Neural progenitor cell (in vitro differentiated cells): ENCODE measurements at regions not wholly inside any gene's neighbourhood (a gene's known extent, or its start where the extent isn't known, plus 50 kb on each side); places are given as distances from the start of the nearest gene placed in this dataset.

Source experiments
- DNase-seq: peaks from one replicate; pipeline ENCODE4 v3.0.0-alpha.2; 2016; ENCODE audit warnings: low spot score
- H2AFZ ChIP-seq: fragments of 200-600 bp; sonication (generic); replicated peaks from 2 replicates; pipeline ENCODE4 v1.6.1; 2016; ENCODE audit warnings: antibody characterized with exemption
- H3F3A ChIP-seq: fragments of 200-600 bp; sonication (generic); 2 replicates; pipeline ENCODE4 v1.6.1; 2016; ENCODE audit warnings: antibody characterized with exemption, low read depth
- H3K27ac ChIP-seq: fragments of 200-600 bp; sonication (generic); 2 replicates; pipeline ENCODE4 v1.5.1; 2016; ENCODE audit warnings: mild to moderate bottlenecking
- H3K27me3 ChIP-seq: fragments of 200-600 bp; sonication (generic); 2 replicates; pipeline ENCODE4 v1.6.1; 2016; ENCODE audit warnings: mild to moderate bottlenecking, moderate library complexity
- H3K36me3 ChIP-seq: fragments of 200-600 bp; sonication (generic); 2 replicates; pipeline ENCODE4 v1.5.1; 2016
- H3K4me1 ChIP-seq: fragments of 200-600 bp; sonication (generic); 2 replicates; pipeline ENCODE4 v1.6.1; 2016; ENCODE audit warnings: mixed run types
- H3K4me2 ChIP-seq: fragments of 200-600 bp; sonication (generic); 2 replicates; pipeline ENCODE4 v1.6.1; 2016
- H3K4me3 ChIP-seq: fragments of 200-600 bp; sonication (generic); 2 replicates; pipeline ENCODE4 v1.5.1; 2016
- H3K79me2 ChIP-seq: fragments of 200-600 bp; sonication (generic); 2 replicates; pipeline ENCODE4 v1.6.1; 2016; ENCODE audit warnings: low read depth
- H3K9ac ChIP-seq: fragments of 200-600 bp; sonication (generic); 2 replicates; pipeline ENCODE4 v1.6.1; 2016
- H3K9me3 ChIP-seq: fragments of 200-600 bp; sonication (generic); 2 replicates; pipeline ENCODE4 v1.5.1; 2016; ENCODE audit warnings: low read depth
- H4K20me1 ChIP-seq: fragments of 200-600 bp; sonication (generic); 2 replicates; pipeline ENCODE4 v1.6.1; 2016; ENCODE audit warnings: low read depth
- H3K27ac Mint-ChIP-seq: 3 replicates; pipeline ENCODE4 v1.8.0; 2021; ENCODE audit warnings: mixed read lengths
- H3K27me3 Mint-ChIP-seq: 2 replicates; pipeline ENCODE4 v1.8.0; 2022; ENCODE audit warnings: low read depth, mild to moderate bottlenecking, inconsistent platforms, moderate library complexity, mixed read lengths; ENCODE audit not compliant: insufficient read depth
- H3K36me3 Mint-ChIP-seq: 3 replicates; pipeline ENCODE4 v1.8.0; 2021; ENCODE audit warnings: mixed read lengths
- H3K4me1 Mint-ChIP-seq: 3 replicates; pipeline ENCODE4 v1.8.0; 2021; ENCODE audit warnings: mixed read lengths
- H3K4me3 Mint-ChIP-seq: 3 replicates; pipeline ENCODE4 v1.8.0; 2021; ENCODE audit warnings: mild to moderate bottlenecking, moderate library complexity, mixed read lengths
- H3K9me3 Mint-ChIP-seq: 3 replicates; pipeline ENCODE4 v1.8.0; 2020; ENCODE audit warnings: mixed read lengths
- CTCF ChIP-seq: fragments of 200-600 bp; sonication (generic); IDR thresholded peaks from 2 replicates; pipeline ENCODE4 v1.5.1; 2017; ENCODE audit warnings: antibody characterized with exemption, mild to moderate bottlenecking
- EZH2 ChIP-seq: fragments of 200-600 bp; sonication (generic); IDR thresholded peaks from 2 replicates; pipeline ENCODE4 v1.6.1; 2017; ENCODE audit warnings: antibody characterized with exemption, mild to moderate bottlenecking, moderate library complexity
- EZH2phosphoT487 ChIP-seq: fragments of 200-600 bp; sonication (generic); IDR thresholded peaks from 2 replicates; pipeline ENCODE4 v1.6.1; 2017; ENCODE audit warnings: antibody characterized with exemption

- no peaks in the 10 kb centered on the region for H3K79me2 ChIP-seq
- no peak overlapping the region for H2AFZ ChIP-seq
- Mint-ChIP-seq H3K27ac (no peak overlapping the region), H3K4me1 (no peaks in the 10 kb centered on the region), H3K36me3 (no peaks in the 10 kb centered on the region), H3K9me3 (peaks cover 4% of the 10 kb centered on the region), H3K4me3 (no peak overlapping the region), H3K27me3 (peaks cover 2% of the 10 kb centered on the region)
- no peaks in the 10 kb centered on the region for H3F3A ChIP-seq
- no peaks in the 10 kb centered on the region for H3K9me3 ChIP-seq
- H3K4me1 ChIP-seq: no peaks in the 10 kb centered on the region
- H3K4me2 ChIP-seq: no peak overlapping the region
- no peak for DNase-seq
- no peaks in the 10 kb centered on the region for H3K36me3 ChIP-seq
- no peaks in the 10 kb centered on the region for H4K20me1 ChIP-seq
- TF ChIP-seq CTCF: no peak
- TF ChIP-seq EZH2phosphoT487: no peak
- TF ChIP-seq EZH2: no peak
- no peak overlapping the region for H3K27ac ChIP-seq
- H3K9ac ChIP-seq: no peak overlapping the region
- no peaks in the 10 kb centered on the region for H3K27me3 ChIP-seq
- H3K4me3 ChIP-seq: no peak overlapping the region
Measured at GRCh38 chr10:32159264-32159663, 103.0 kb upstream of the KIF5B start.

GRCh38 chr10:32156031-32156495 lies 99.8 kb upstream of the KIF5B start:
- H3K4me3 Mint-ChIP-seq: no peak overlapping the region
- Histone ChIP-seq H3K79me2 (no peaks in the 10 kb centered on the region), H3K9ac (no peak overlapping the region), H2AFZ (no peak overlapping the region), H3K9me3 (no peaks in the 10 kb centered on the region), H3K4me1 (no peaks in the 10 kb centered on the region), H3K4me2 (no peak overlapping the region), H3K27ac (no peak overlapping the region), H3K4me3 (no peak overlapping the region), H3K36me3 (no peaks in the 10 kb centered on the region), H3F3A (no peaks in the 10 kb centered on the region), H4K20me1 (no peaks in the 10 kb centered on the region), H3K27me3 (no peaks in the 10 kb centered on the region)
- no peak for DNase-seq
- peaks cover 15% of the 10 kb centered on the region for H3K9me3 Mint-ChIP-seq
- TF ChIP-seq EZH2phosphoT487 (no peak), EZH2 (no peak), CTCF (no peak)
- no peaks in the 10 kb centered on the region for H3K4me1 Mint-ChIP-seq
- H3K36me3 Mint-ChIP-seq: no peaks in the 10 kb centered on the region
- no peak overlapping the region for H3K27ac Mint-ChIP-seq
- peaks cover 2% of the 10 kb centered on the region for H3K27me3 Mint-ChIP-seq

- Histone ChIP-seq H3K4me3 (no peak overlapping the region), H3F3A (no peaks in the 10 kb centered on the region), H3K9ac (no peak overlapping the region), H3K4me2 (no peak overlapping the region), H3K27ac (no peak overlapping the region), H3K79me2 (no peaks in the 10 kb centered on the region), H3K4me1 (no peaks in the 10 kb centered on the region), H3K27me3 (no peaks in the 10 kb centered on the region), H3K36me3 (no peaks in the 10 kb centered on the region), H3K9me3 (no peaks in the 10 kb centered on the region), H2AFZ (no peak overlapping the region), H4K20me1 (no peaks in the 10 kb centered on the region)
- Mint-ChIP-seq H3K9me3 (peaks cover 15% of the 10 kb centered on the region), H3K27me3 (peaks cover 2% of the 10 kb centered on the region), H3K4me3 (no peak overlapping the region), H3K4me1 (no peaks in the 10 kb centered on the region), H3K36me3 (no peaks in the 10 kb centered on the region), H3K27ac (no peak overlapping the region)
- no peak for DNase-seq
- TF ChIP-seq CTCF: no peak
- no peak for TF ChIP-seq EZH2
- no peak for TF ChIP-seq EZH2phosphoT487
Measured at GRCh38 chr10:32155075-32155516, 98.9 kb upstream of the KIF5B start.
